Neural progenitor cell (in vitro differentiated cells): ENCODE measurements at regions not wholly inside any gene's neighbourhood (a gene's known extent, or its start where the extent isn't known, plus 50 kb on each side); places are given as distances from the start of the nearest gene placed in this dataset.

ENCODE experiments used
- DNase-seq: peaks from one replicate; pipeline ENCODE4 v3.0.0-alpha.2; 2016; ENCODE audit warnings: low spot score
- H2AFZ ChIP-seq: fragments of 200-600 bp; sonication (generic); replicated peaks from 2 replicates; pipeline ENCODE4 v1.6.1; 2016; ENCODE audit warnings: antibody characterized with exemption
- H3F3A ChIP-seq: fragments of 200-600 bp; sonication (generic); 2 replicates; pipeline ENCODE4 v1.6.1; 2016; ENCODE audit warnings: antibody characterized with exemption, low read depth
- H3K27ac ChIP-seq: fragments of 200-600 bp; sonication (generic); 2 replicates; pipeline ENCODE4 v1.5.1; 2016; ENCODE audit warnings: mild to moderate bottlenecking
- H3K27me3 ChIP-seq: fragments of 200-600 bp; sonication (generic); 2 replicates; pipeline ENCODE4 v1.6.1; 2016; ENCODE audit warnings: mild to moderate bottlenecking, moderate library complexity
- H3K36me3 ChIP-seq: fragments of 200-600 bp; sonication (generic); 2 replicates; pipeline ENCODE4 v1.5.1; 2016
- H3K4me1 ChIP-seq: fragments of 200-600 bp; sonication (generic); 2 replicates; pipeline ENCODE4 v1.6.1; 2016; ENCODE audit warnings: mixed run types
- H3K4me2 ChIP-seq: fragments of 200-600 bp; sonication (generic); 2 replicates; pipeline ENCODE4 v1.6.1; 2016
- H3K4me3 ChIP-seq: fragments of 200-600 bp; sonication (generic); 2 replicates; pipeline ENCODE4 v1.5.1; 2016
- H3K79me2 ChIP-seq: fragments of 200-600 bp; sonication (generic); 2 replicates; pipeline ENCODE4 v1.6.1; 2016; ENCODE audit warnings: low read depth
- H3K9ac ChIP-seq: fragments of 200-600 bp; sonication (generic); 2 replicates; pipeline ENCODE4 v1.6.1; 2016
- H3K9me3 ChIP-seq: fragments of 200-600 bp; sonication (generic); 2 replicates; pipeline ENCODE4 v1.5.1; 2016; ENCODE audit warnings: low read depth
- H4K20me1 ChIP-seq: fragments of 200-600 bp; sonication (generic); 2 replicates; pipeline ENCODE4 v1.6.1; 2016; ENCODE audit warnings: low read depth
- H3K27ac Mint-ChIP-seq: 3 replicates; pipeline ENCODE4 v1.8.0; 2021; ENCODE audit warnings: mixed read lengths
- H3K27me3 Mint-ChIP-seq: 2 replicates; pipeline ENCODE4 v1.8.0; 2022; ENCODE audit warnings: low read depth, mild to moderate bottlenecking, inconsistent platforms, moderate library complexity, mixed read lengths; ENCODE audit not compliant: insufficient read depth
- H3K36me3 Mint-ChIP-seq: 3 replicates; pipeline ENCODE4 v1.8.0; 2021; ENCODE audit warnings: mixed read lengths
- H3K4me1 Mint-ChIP-seq: 3 replicates; pipeline ENCODE4 v1.8.0; 2021; ENCODE audit warnings: mixed read lengths
- H3K4me3 Mint-ChIP-seq: 3 replicates; pipeline ENCODE4 v1.8.0; 2021; ENCODE audit warnings: mild to moderate bottlenecking, moderate library complexity, mixed read lengths
- H3K9me3 Mint-ChIP-seq: 3 replicates; pipeline ENCODE4 v1.8.0; 2020; ENCODE audit warnings: mixed read lengths
- CTCF ChIP-seq: fragments of 200-600 bp; sonication (generic); IDR thresholded peaks from 2 replicates; pipeline ENCODE4 v1.5.1; 2017; ENCODE audit warnings: antibody characterized with exemption, mild to moderate bottlenecking
- EZH2 ChIP-seq: fragments of 200-600 bp; sonication (generic); IDR thresholded peaks from 2 replicates; pipeline ENCODE4 v1.6.1; 2017; ENCODE audit warnings: antibody characterized with exemption, mild to moderate bottlenecking, moderate library complexity
- EZH2phosphoT487 ChIP-seq: fragments of 200-600 bp; sonication (generic); IDR thresholded peaks from 2 replicates; pipeline ENCODE4 v1.6.1; 2017; ENCODE audit warnings: antibody characterized with exemption

GRCh38 chr14:101069228-101069549, 165.7 kb upstream of the RTL1 start:
- H3K4me1 Mint-ChIP-seq, result peaks cover 25% of the 10 kb centered on the region
- peaks cover 6% of the 10 kb centered on the region for H3K27me3 Mint-ChIP-seq
- no peak overlapping the region for H3K4me3 ChIP-seq
- no peak for DNase-seq
- no peaks in the 10 kb centered on the region for H3K9me3 ChIP-seq
- H3F3A ChIP-seq, result no peaks in the 10 kb centered on the region
- no peak for TF ChIP-seq EZH2
- no peak for TF ChIP-seq CTCF
- TF ChIP-seq EZH2phosphoT487, result no peak
- no peak overlapping the region for H3K27ac Mint-ChIP-seq
- no peak overlapping the region for H3K27ac ChIP-seq
- H3K4me1 ChIP-seq, result peaks cover 7% of the 10 kb centered on the region
- no peak overlapping the region for H2AFZ ChIP-seq
- peaks cover 10% of the 10 kb centered on the region for H3K9me3 Mint-ChIP-seq
- H3K36me3 ChIP-seq, result no peaks in the 10 kb centered on the region
- H3K36me3 Mint-ChIP-seq, result no peaks in the 10 kb centered on the region
- H3K9ac ChIP-seq, result no peak overlapping the region
- no peak overlapping the region for H3K4me3 Mint-ChIP-seq
- peaks cover 19% of the 10 kb centered on the region for H3K27me3 ChIP-seq
- H3K4me2 ChIP-seq, result no peak overlapping the region
- H4K20me1 ChIP-seq, result no peaks in the 10 kb centered on the region
- no peaks in the 10 kb centered on the region for H3K79me2 ChIP-seq

DNA sequence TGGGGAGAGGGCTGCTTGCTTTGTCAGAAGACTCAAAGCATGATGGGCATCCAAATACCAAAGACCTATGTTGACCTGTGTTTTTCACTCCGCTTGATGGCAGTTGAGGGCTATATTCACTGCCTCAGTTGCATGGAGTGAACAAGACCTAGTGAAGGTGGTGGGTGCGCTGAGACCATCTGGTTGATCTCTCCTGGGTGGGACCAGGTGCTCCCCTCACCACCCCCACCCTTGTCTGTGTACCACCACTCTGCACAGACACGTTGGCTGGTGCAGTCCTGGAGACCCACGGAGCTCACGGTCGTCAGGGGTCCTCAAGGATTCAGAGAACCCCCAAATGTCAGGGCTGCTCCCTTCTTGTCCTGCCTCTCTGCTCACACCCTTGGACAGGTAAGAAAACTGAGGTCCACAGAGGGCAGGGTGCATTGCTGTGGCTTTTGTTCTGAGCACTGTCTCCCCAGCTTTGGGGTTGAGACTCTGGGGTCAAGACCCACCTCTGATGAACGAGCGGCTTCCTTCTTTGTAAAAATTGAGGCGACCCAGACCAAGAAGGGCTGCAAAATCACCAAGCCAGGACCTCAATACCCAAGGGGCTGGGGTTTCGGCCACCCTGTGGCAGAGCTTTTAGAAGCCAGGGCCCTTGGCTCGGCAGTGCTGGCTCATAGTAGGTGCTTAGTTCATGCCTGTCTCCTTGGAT, 166.3 kb upstream of the RTL1 start:
- H3K4me2 ChIP-seq, result no peak overlapping the region
- H3K9ac ChIP-seq, result no peak overlapping the region
- no peaks in the 10 kb centered on the region for H3K36me3 Mint-ChIP-seq
- H3F3A ChIP-seq, result no peaks in the 10 kb centered on the region
- H3K4me1 Mint-ChIP-seq, result peaks cover 28% of the 10 kb centered on the region
- no peak overlapping the region for H2AFZ ChIP-seq
- no peak for TF ChIP-seq EZH2phosphoT487
- no peak for TF ChIP-seq CTCF
- no peak for TF ChIP-seq EZH2
- no peaks in the 10 kb centered on the region for H4K20me1 ChIP-seq
- no peak overlapping the region for H3K27ac Mint-ChIP-seq
- no peaks in the 10 kb centered on the region for H3K9me3 ChIP-seq
- no peaks in the 10 kb centered on the region for H3K79me2 ChIP-seq
- H3K27me3 Mint-ChIP-seq, result peaks cover 6% of the 10 kb centered on the region
- H3K27ac ChIP-seq, result no peak overlapping the region
- peaks cover 25% of the 10 kb centered on the region for H3K27me3 ChIP-seq
- no peaks in the 10 kb centered on the region for H3K36me3 ChIP-seq
- peaks cover 7% of the 10 kb centered on the region for H3K9me3 Mint-ChIP-seq
- no peak overlapping the region for H3K4me3 Mint-ChIP-seq
- H3K4me1 ChIP-seq, result peaks cover 7% of the 10 kb centered on the region
- H3K4me3 ChIP-seq, result no peak overlapping the region
- DNase-seq, result no peak

GRCh38 chr14:101070540-101071492, 167.3 kb upstream of the RTL1 start:
- H3K27me3 ChIP-seq, result peaks cover 34% of the 10 kb centered on the region
- peaks cover 36% of the 10 kb centered on the region for H3K4me1 Mint-ChIP-seq
- TF ChIP-seq CTCF (no peak), EZH2 (no peak), EZH2phosphoT487 (no peak)
- H2AFZ ChIP-seq, result no peak overlapping the region
- no peaks in the 10 kb centered on the region for H4K20me1 ChIP-seq
- H3K9me3 ChIP-seq, result no peaks in the 10 kb centered on the region
- H3K9ac ChIP-seq, result no peak overlapping the region
- no peak overlapping the region for H3K27ac ChIP-seq
- peaks cover 7% of the 10 kb centered on the region for H3K4me1 ChIP-seq
- H3F3A ChIP-seq, result no peaks in the 10 kb centered on the region
- peaks cover 8% of the 10 kb centered on the region for H3K27me3 Mint-ChIP-seq
- no peaks in the 10 kb centered on the region for H3K79me2 ChIP-seq
- no peak overlapping the region for H3K4me2 ChIP-seq
- no peaks in the 10 kb centered on the region for H3K36me3 ChIP-seq
- peaks cover 2% of the 10 kb centered on the region for H3K9me3 Mint-ChIP-seq
- DNase-seq, result no peak
- H3K4me3 Mint-ChIP-seq, result no peak overlapping the region
- no peak overlapping the region for H3K4me3 ChIP-seq
- no peak overlapping the region for H3K27ac Mint-ChIP-seq
- no peaks in the 10 kb centered on the region for H3K36me3 Mint-ChIP-seq
